Hepatocyte (in vitro differentiated cells): ENCODE measurements at regions not wholly inside any gene's neighbourhood (a gene's known extent, or its start where the extent isn't known, plus 50 kb on each side); places are given as distances from the start of the nearest gene placed in this dataset.

ENCODE experiments used
- CTCF ChIP-seq: fragments of 200-600 bp; sonication (generic); IDR thresholded peaks from 2 replicates; pipeline ENCODE4 v1.5.1; 2016; ENCODE audit warnings: antibody characterized with exemption, mild to moderate bottlenecking; ENCODE audit not compliant: poor library complexity
- EZH2 ChIP-seq: fragments of 200-600 bp; sonication (generic); IDR thresholded peaks from 2 replicates; pipeline ENCODE4 v1.6.1; 2016; ENCODE audit warnings: antibody characterized with exemption, mild to moderate bottlenecking, borderline replicate concordance

GRCh38 chr5:3414371-3414770, 181.3 kb upstream of the IRX1 start:
- TF ChIP-seq CTCF, result no peak
- no peak for TF ChIP-seq EZH2
